Lung (tissue), 11 donors: ENCODE measurements at regions not wholly inside any gene's neighbourhood (a gene's known extent, or its start where the extent isn't known, plus 50 kb on each side); places are given as distances from the start of the nearest gene placed in this dataset.

Experiments
- ATAC-seq: fragments of 200-7000 bp; cut with Tn5 transposase; one replicate; pipeline ENCODE4 v1.9.1; 2020; ENCODE audit warnings: moderate number of reproducible peaks; ENCODE audit not compliant: insufficient read depth, low FRiP score
- DNase-seq, 3 donors: peaks; one replicate each; pipeline ENCODE4 v3.0.0-alpha.2; 2013 to 2017
- H3K27ac ChIP-seq, 2 donors: one replicate each; pipeline ENCODE4 v1.5.1; 2013; ENCODE audit warnings: mild to moderate bottlenecking in 2 of 2, moderate library complexity in 2 of 2, control low read depth in 1 of 2, inconsistent platforms in 1 of 2, low read depth in 1 of 2, low read length in 1 of 2
- H3K27me3 ChIP-seq, 3 donors: one replicate each; pipeline ENCODE4 v1.5.1; 2013; ENCODE audit warnings: low read length in 2 of 3; ENCODE audit not compliant: control insufficient read depth in 3 of 3, insufficient read depth in 3 of 3
- H3K36me3 ChIP-seq, 4 donors: one replicate each; pipeline ENCODE4 v1.5.1; 2013; ENCODE audit warnings: low read length in 4 of 4, mild to moderate bottlenecking in 1 of 4, moderate library complexity in 1 of 4; ENCODE audit not compliant: control insufficient read depth in 4 of 4, insufficient read depth in 4 of 4
- H3K4me1 ChIP-seq, 5 donors: one replicate each; pipeline ENCODE4 v1.5.1; 2013; ENCODE audit warnings: low read length in 5 of 5, mild to moderate bottlenecking in 2 of 5, moderate library complexity in 1 of 5; ENCODE audit not compliant: control insufficient read depth in 5 of 5, insufficient read depth in 5 of 5
- H3K4me3 ChIP-seq: one replicate; pipeline ENCODE4 v1.5.1; 2013; ENCODE audit warnings: mild to moderate bottlenecking, control low read depth, moderate library complexity
- H3K9ac ChIP-seq, 2 donors: one replicate each; pipeline ENCODE4 v1.5.1; 2013; ENCODE audit warnings: low read length in 2 of 2, control low read depth in 1 of 2; ENCODE audit not compliant: insufficient read depth in 1 of 2
- H3K9me3 ChIP-seq, 4 donors: one replicate each; pipeline ENCODE4 v1.5.1; 2013; ENCODE audit warnings: low read length in 3 of 4, mild to moderate bottlenecking in 1 of 4, moderate library complexity in 1 of 4; ENCODE audit not compliant: control insufficient read depth in 4 of 4, insufficient read depth in 3 of 4
- WGBS, 2 donors: extraction: QIAGEN DNeasy Blood & Tissue Kit; methylation state at CpG; one replicate each; pipeline ENCODE4 v1.1.7; 2013; 5-methylcytosine and 5-hydroxymethylcytosine counted together
- TF ChIP-seq, protein P1 (sequence below): IDR thresholded peaks from 2 replicates; pipeline ENCODE4 v1.5.1; 2012; ENCODE audit warnings: mild to moderate bottlenecking; ENCODE audit errors: control extremely low read depth, extremely low read depth
- donor health status: control.
- donor health status: control.
- donor health status: Bipolar disorder and iron deficiency.
- donor health status: healthy.
- donor health status: DM: yes; HTN: yes; CAD: no.

DNA sequence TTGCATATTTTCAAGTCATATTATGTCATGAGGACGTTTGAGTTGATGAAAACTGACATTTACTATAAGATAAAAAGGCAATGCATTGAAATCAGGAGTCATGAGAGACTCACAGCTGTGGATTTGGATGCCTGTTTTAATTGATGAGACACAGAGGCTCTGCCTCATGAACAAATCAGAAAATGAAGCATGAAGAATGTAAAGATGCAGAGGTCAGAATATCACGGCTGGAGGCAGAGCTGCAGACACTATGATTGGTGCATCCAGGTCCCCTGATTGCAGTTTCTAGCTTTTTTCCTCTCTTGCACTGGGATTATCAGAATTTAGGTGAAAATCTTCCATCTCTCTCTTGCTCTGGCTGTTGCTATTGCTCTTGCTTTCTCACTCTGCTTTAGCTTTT is 74.7 kb downstream of the FAM47B start:
- whole genome bisulfite sequencing, 2 donors: 31 to 42% methylated on average over 2 of the region's 2 CpGs
- no peak overlapping the region for H3K9ac ChIP-seq
- no peaks in the 10 kb centered on the region for H3K9me3 ChIP-seq
- peaks cover 0 to 3% (median 0%) of the 10 kb centered on the region in 5 donors for H3K4me1 ChIP-seq
- no peak for ATAC-seq
- H3K36me3 ChIP-seq: no peaks in the 10 kb centered on the region
- DNase-seq: no peak
- TF ChIP-seq, protein P1, sequence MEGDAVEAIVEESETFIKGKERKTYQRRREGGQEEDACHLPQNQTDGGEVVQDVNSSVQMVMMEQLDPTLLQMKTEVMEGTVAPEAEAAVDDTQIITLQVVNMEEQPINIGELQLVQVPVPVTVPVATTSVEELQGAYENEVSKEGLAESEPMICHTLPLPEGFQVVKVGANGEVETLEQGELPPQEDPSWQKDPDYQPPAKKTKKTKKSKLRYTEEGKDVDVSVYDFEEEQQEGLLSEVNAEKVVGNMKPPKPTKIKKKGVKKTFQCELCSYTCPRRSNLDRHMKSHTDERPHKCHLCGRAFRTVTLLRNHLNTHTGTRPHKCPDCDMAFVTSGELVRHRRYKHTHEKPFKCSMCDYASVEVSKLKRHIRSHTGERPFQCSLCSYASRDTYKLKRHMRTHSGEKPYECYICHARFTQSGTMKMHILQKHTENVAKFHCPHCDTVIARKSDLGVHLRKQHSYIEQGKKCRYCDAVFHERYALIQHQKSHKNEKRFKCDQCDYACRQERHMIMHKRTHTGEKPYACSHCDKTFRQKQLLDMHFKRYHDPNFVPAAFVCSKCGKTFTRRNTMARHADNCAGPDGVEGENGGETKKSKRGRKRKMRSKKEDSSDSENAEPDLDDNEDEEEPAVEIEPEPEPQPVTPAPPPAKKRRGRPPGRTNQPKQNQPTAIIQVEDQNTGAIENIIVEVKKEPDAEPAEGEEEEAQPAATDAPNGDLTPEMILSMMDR: no peak
- peaks cover 0 to 3% (median 2%) of the 10 kb centered on the region in 3 donors for H3K27me3 ChIP-seq
- no peak overlapping the region for H3K27ac ChIP-seq
- no peak overlapping the region for H3K4me3 ChIP-seq

DNA sequence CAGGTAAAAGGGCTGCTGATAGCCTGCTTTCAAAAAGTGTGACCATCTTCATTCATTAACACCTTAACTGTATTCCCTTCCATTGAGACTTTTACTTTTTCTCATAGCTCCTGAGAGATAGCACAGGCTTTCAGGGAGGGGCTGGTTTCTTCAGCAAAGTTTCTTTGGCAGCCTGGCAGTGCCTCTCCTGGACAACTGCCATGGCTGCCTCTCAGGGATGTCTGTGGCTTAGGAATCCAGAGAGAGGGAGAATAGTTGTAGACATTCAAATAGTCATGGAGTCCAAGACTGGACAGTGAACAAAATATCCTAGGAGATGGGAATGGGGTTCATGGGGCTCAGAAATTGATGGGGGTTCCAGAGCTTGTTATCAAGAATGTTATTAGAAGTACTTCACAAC is 81.1 kb downstream of the FAM47B start:
- Histone ChIP-seq H3K9ac (no peak overlapping the region), H3K9me3 (peaks cover 0 to 4% (median 0%) of the 10 kb centered on the region in 4 donors), H3K4me3 (no peak overlapping the region), H3K27ac (no peak overlapping the region), H3K4me1 (no peaks in the 10 kb centered on the region), H3K36me3 (no peaks in the 10 kb centered on the region), H3K27me3 (peaks cover 0 to 2% (median 2%) of the 10 kb centered on the region in 3 donors)
- ATAC-seq (no peak), DNase-seq (no peak)
- TF ChIP-seq, protein P1: no peak

DNA sequence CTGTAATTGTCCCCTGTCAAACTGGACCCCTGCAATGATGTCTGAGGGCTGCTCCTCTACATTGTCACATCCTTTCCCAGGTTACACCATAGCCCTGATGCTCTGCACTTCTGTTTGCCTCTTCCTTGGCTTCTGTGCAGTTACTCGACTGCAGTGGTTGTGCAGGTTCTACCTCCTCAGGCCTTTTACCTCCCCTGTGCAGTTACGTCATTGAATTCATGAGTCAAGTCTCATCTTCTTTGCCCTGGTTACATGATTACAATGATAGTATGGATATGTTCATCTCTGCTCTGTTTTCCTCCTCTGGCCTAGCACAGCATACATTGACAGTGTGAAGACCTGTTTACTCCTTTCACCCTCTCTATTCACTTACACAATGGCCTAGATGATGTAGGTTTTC is 83.2 kb downstream of the FAM47B start:
- TF ChIP-seq, protein P1: no peak
- 76 to 77% methylated on average over 2 of the region's 2 CpGs for WGBS, 2 donors
- H3K27me3 ChIP-seq: peaks cover 0 to 2% (median 0%) of the 10 kb centered on the region in 3 donors
- H3K4me3 ChIP-seq: no peak overlapping the region
- no peak overlapping the region for H3K27ac ChIP-seq
- peaks cover 0 to 4% (median 0%) of the 10 kb centered on the region in 4 donors for H3K9me3 ChIP-seq
- no peaks in the 10 kb centered on the region for H3K36me3 ChIP-seq
- no peaks in the 10 kb centered on the region for H3K4me1 ChIP-seq
- no peak overlapping the region for H3K9ac ChIP-seq
- DNase-seq: no peak
- no peak for ATAC-seq

DNA sequence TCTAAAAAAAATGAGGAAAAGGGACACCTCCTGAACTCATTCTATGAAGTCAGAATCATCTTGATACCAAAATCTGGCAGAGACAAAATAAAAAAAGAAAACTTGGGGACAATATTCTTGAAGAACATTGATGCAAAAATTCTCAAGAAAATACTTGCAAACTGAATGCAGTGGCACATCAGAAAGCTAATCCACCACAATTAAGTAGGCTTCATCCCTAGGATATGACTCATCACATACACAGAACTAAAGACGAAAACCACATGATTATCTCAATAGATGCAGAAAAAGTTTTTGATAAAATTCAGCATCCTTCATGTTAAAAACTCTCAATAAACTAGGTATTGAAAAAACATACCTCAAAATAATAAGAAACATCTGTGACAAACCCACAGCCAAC is 98.3 kb downstream of the FAM47B start:
- Histone ChIP-seq H3K9me3 (no peaks in the 10 kb centered on the region), H3K4me1 (no peaks in the 10 kb centered on the region), H3K4me3 (no peak overlapping the region), H3K27me3 (peaks cover 0 to 3% (median 0%) of the 10 kb centered on the region in 3 donors), H3K27ac (no peak overlapping the region), H3K9ac (no peak overlapping the region), H3K36me3 (no peaks in the 10 kb centered on the region)
- TF ChIP-seq, protein P1: no peak
- ATAC-seq (no peak), DNase-seq (no peak)
- 58 to 86% methylated on average over 1 of the region's 1 CpG for WGBS, 2 donors
